ENCODE measurements at regions not wholly inside any gene's neighbourhood (a gene's known extent, or its start where the extent isn't known, plus 50 kb on each side); places are given as distances from the start of the nearest gene placed in this dataset.
"Not testable (repeated sequence)": the region's sequence is repeated elsewhere in the genome, so short reads cannot be mapped to it uniquely, and the experiment has no call there.

- Histone ChIP-seq H3K36me3 (ENCODE audit: low read depth) (no peaks in the 10 kb centered on the region), H3K4me3 (no peak overlapping the region), H3K9me3 (peaks cover 20% of the 10 kb centered on the region), H3K4me1 (ENCODE audit: low read depth) (no peaks in the 10 kb centered on the region)
- no peak for TF ChIP-seq CTCF (IDR thresholded peaks at IDR 0.05)
- no peak for DNase-seq
- ATAC-seq: no peak
- intact Hi-C loops (cut with DNase I, micrococcal nuclease): no loop called here
Measured at GRCh38 chr18:55906536-55906935, 318.5 kb upstream of the TCF4 start.

- peaks cover 33% of the 10 kb centered on the region for H3K9me3 ChIP-seq
- no peaks in the 10 kb centered on the region for H3K36me3 ChIP-seq (ENCODE audit: low read depth)
- no peak for TF ChIP-seq CTCF (IDR thresholded peaks at IDR 0.05)
- DNase-seq (no peak), ATAC-seq (no peak)
- intact Hi-C loops (cut with DNase I, micrococcal nuclease): no loop called here
- H3K4me1 ChIP-seq (ENCODE audit: low read depth): no peaks in the 10 kb centered on the region
- H3K4me3 ChIP-seq: no peak overlapping the region
Measured at GRCh38 chr18:55903911-55904310, 315.9 kb upstream of the TCF4 start.

GRCh38 chr18:55900380-55900779 lies 312.4 kb upstream of the TCF4 start:
- H3K9me3 ChIP-seq: peaks cover 39% of the 10 kb centered on the region
- H3K36me3 ChIP-seq (ENCODE audit: low read depth): no peaks in the 10 kb centered on the region
- DNase-seq (no peak), ATAC-seq (no peak)
- H3K4me3 ChIP-seq: no peak overlapping the region
- no peak for TF ChIP-seq CTCF (IDR thresholded peaks at IDR 0.05)
- H3K4me1 ChIP-seq (ENCODE audit: low read depth): no peaks in the 10 kb centered on the region
- intact Hi-C loops (cut with DNase I, micrococcal nuclease): no loop called here

DNA sequence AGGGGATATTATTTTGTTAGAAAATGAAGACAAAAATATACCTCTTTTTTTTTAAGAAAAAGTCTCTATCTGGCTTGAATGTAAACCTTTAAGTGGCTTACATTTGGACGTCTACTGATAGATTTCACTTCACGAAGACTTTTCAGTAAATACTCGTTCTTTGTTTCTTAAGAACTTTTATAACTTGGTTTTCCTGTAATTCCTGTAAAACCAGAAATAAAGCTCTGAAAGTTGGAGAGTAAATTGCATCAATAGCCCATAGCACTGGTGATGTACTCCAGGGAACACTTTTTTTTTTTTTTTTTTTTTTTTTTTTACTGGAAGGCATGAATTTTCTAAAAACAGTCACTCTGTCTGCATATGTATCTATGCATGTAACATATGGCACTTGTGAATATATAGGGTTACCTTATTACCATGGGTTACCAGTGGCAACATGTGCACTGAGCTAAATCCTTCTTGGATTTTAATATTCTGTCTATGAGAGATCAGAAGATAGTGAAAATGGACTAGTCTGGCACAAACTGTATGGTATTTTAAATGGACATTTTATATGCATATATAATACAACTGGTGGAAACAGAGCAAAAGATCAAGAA lies 309.2 kb upstream of the TCF4 start:
- Histone ChIP-seq H3K4me3 (no peak overlapping the region), H3K36me3 (ENCODE audit: low read depth) (no peaks in the 10 kb centered on the region), H3K4me1 (ENCODE audit: low read depth) (no peaks in the 10 kb centered on the region), H3K9me3 (peaks cover 37% of the 10 kb centered on the region)
- intact Hi-C loops (cut with DNase I, micrococcal nuclease): no loop called here
- ATAC-seq (no peak), DNase-seq (no peak)
- no peak for TF ChIP-seq CTCF (IDR thresholded peaks at IDR 0.05)

DNA sequence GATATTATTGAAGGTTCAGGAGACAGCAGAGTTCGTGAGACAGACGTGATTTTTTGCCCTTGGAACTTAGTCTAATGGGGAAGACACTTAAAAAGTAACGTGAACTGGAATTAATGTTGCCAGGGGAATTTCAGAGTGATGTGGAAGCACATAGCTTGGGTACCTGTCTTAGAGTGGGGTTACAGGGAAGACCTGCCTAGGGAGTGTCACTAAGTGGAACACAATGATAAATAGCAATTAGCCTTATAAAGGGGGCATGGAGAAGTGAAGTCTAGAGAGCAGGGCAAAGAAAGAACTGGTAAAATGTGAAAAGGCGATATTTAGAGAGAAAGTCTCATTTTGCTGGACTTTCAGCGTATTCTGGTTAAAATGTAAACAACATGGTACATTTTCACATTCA lies 306.0 kb upstream of the TCF4 start:
- intact Hi-C loops (cut with DNase I, micrococcal nuclease): no loop called here
- Histone ChIP-seq H3K9me3 (peaks cover 20% of the 10 kb centered on the region), H3K4me1 (ENCODE audit: low read depth) (no peaks in the 10 kb centered on the region), H3K36me3 (ENCODE audit: low read depth) (no peaks in the 10 kb centered on the region), H3K4me3 (no peak overlapping the region)
- TF ChIP-seq CTCF (IDR thresholded peaks at IDR 0.05): no peak
- DNase-seq: no peak
- no peak for ATAC-seq

- peaks cover 19% of the 10 kb centered on the region for H3K9me3 ChIP-seq
- H3K4me1 ChIP-seq (ENCODE audit: low read depth); DNase-seq; ATAC-seq; intact Hi-C loops (cut with DNase I, micrococcal nuclease); H3K36me3 ChIP-seq (ENCODE audit: low read depth); H3K4me3 ChIP-seq: not testable (repeated sequence)
Measured at GRCh38 chr18:55892862-55893813, 305.1 kb upstream of the TCF4 start.

Measured in mucosa of descending colon (tissue), 3 donors.